Globus pallidus (tissue), 1 donor: ENCODE measurements at regions not wholly inside any gene's neighbourhood (a gene's known extent, or its start where the extent isn't known, plus 50 kb on each side); places are given as distances from the start of the nearest gene placed in this dataset.

ENCODE experiments used
- DNase-seq: peaks from one replicate; pipeline ENCODE4 v3.0.0-alpha.2; 2015; ENCODE audit warnings: low spot score

- no peak for DNase-seq
These were observed 805.7 kb downstream of the CDH9 start for GRCh38 chr5:26232706-26233105.

- DNase-seq: no peak
These were observed 807.1 kb downstream of the CDH9 start for GRCh38 chr5:26231316-26231715.

DNA sequence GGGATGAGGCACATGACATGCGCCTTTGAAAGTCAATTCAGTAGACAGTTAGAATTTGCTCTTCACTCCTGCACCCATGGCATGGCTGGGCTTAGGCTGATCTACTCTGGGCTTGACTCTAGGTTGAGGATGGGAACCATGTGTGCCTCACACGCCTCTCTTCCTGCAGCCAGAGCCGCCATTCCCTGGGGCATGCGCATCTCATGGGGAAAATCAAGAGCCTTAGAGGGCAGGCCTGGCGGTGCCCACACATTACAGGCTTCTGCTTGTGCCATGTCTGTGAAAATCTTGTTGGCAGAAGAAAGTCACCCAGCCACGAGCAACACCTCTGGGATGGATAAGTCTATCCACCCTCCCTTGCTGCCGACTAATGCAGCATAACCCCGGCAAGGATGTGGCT lies 808.5 kb downstream of the CDH9 start:
- no peak for DNase-seq

DNA sequence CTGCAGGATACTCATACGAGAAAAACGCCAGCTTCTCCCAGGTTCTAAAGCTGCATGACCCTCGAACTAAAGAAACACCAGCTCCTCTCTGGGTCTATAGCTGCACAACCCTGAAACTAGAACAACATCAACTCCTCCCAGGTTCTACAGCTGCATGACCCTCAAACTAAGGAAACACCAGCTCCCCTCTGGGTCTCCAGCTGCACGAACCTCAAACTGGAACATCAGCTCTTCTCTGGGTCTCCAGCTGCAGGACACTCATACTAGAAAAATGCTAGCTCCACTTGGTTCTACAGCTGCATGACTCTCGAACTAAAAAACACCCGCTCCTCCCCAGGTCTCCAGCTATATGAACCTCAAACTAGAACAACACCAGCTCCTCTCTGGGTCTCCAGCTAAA lies 811.1 kb downstream of the CDH9 start:
- no peak for DNase-seq

DNA sequence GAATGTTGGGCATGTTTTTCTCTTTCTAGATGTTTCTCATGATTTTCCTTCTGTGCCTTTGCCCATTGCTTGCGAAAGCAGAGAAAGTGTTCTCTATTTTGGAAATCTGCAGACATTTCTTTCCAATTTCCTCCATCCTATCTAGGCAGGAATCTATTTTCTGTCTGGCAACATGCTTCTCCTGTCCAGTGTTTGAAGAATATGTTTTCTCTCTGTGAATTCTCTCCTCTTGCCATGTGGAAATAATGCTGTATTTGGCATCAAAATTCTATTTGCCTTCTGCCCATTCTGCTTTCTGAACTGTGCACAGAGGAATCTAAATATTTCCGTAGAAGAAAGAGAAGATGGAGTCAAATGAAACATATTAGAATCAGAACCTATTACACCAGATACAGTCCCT lies 833.3 kb downstream of the CDH9 start:
- no peak for DNase-seq

DNA sequence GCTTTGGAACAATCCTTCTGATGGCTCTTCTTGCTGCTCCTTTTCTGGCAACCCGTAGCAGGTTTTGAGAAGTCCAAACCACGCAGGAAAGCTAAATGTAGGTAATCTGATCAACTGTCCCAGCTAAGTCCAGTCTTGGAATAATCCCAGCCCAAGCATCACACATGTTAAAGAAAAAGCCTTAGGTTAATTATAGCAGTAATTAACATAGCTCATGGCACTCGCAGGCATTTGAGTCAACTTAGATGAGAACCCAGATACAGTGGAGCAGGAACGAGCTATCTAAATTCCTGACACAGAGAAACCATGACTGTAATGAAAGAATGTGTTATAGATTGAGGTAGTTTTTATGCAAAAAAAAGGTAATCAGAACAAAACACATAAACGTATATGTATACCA lies 844.8 kb downstream of the CDH9 start:
- DNase-seq: no peak

GRCh38 chr5:26192486-26192885 lies 845.9 kb downstream of the CDH9 start:
- DNase-seq: no peak

DNA sequence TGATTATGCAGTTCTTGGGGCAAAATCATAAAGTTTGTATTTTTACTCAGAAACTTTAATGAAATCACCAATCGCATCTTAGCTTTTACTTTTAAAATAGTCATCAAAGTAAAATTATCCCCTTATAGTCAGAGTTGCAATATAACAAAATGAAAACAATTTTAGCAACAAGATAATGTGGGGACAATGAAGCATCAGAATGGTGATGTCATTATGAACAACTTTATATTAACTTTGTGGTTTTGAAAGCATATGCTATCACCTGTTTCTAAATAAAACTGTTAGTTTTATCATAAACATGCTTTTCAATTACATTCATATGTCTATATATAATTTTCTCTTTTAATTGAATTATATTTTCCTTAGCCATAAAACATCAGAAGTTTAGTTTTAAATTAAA lies 856.8 kb downstream of the CDH9 start:
- no peak for DNase-seq

- DNase-seq: no peak
These were observed 889.7 kb downstream of the CDH9 start for GRCh38 chr5:26148569-26149107.

DNA sequence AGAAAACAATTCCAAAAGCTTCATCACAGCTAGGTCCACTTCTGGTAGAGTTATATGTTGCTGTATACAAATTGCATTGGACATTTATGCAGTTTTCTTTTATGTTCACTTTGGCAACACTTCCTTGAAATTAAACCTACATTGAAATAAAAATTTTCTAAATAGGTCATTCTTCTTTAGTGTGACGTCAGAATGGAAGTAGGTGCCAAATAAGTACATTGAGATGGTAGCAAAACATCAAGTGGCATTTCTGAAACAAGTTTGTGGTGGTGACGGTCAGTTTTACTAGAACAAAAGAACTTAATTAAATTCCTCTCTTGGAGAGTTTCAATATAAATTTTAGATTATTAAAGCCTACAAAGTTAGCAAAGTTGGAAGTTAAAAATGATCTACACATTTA lies 895.1 kb downstream of the CDH9 start:
- DNase-seq: no peak

- peak; percentile 2 for DNase-seq
These were observed 917.0 kb downstream of the CDH9 start for GRCh38 chr5:26121338-26121737.

- DNase-seq: no peak
These were observed 934.2 kb downstream of the CDH9 start for GRCh38 chr5:26104175-26104574.

DNA sequence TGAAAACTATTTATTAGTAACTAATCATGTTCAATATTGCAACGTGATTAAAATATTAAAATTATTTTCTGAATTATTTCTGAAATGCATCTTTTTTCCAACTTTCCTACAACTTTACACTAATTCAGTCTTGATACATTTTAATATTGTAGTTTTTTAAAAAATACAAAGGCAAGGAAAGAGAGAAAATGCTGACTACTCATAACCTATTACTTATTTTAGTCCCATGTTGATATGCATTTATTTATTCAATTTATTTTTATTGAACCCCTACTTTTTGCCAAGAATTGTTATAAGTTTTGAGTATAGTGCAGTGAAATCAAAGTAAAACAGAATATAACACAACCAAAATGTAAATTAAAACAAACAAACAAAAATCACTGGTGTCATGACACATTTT lies 978.2 kb downstream of the CDH9 start:
- DNase-seq: no peak

DNA sequence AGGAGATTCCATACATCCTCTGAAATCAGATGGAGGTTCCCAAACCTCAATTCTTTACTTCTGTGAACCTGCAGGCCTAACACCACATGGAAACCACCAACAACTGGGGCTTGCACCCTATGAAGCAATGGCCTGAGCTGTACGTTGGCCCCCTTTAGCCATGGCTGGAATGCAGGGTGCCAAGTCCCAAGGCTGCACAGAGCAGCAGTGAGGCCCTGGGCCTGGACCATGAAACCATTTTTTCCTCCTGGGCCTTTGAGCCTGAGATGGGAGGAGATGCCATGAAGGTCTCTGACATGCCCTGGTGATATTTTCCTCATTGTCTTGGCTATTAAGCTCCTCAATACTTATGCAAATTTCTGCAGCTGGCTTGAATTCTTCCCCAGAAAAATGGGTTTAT lies 983.8 kb downstream of the CDH9 start:
- DNase-seq: no peak

DNA sequence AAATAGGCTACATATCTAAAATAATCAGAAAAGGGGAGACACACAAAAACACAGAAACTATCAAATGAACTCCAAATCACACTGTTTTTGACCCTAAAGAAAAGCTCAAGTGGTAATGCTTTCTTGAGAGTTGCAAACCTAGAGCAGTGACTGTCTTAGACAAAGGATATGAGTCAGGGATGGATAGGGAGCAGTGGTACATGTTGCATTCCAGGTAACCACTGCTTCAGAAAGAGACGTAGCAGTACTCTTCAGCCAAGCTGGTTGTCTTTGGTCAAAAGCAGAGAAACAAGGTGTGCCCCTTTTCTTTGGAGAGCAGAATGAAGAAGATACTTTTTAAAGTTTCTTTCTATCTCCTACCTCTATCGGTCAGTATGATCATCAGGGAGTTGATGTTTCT lies 1003.6 kb downstream of the CDH9 start:
- no peak for DNase-seq

DNA sequence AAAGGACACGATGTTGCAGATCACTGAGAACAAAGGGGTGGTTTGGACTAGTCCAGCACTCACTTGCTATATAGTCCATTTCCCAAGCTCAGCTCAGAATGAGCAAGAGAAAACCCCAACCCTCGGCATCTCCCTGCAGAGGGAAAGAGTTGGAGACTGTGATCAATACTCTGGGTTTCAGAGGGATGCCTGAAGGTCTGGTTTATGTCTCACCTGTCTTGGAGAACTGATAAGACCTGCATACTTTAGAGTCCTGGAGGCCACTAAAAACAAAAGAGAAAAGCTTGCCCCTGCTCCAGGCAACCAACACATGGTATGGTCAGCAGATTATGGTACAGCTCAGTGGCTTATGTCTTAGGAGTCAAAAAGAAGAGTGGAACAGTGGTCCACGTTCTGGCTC lies 1006.9 kb downstream of the CDH9 start:
- no peak for DNase-seq

DNA sequence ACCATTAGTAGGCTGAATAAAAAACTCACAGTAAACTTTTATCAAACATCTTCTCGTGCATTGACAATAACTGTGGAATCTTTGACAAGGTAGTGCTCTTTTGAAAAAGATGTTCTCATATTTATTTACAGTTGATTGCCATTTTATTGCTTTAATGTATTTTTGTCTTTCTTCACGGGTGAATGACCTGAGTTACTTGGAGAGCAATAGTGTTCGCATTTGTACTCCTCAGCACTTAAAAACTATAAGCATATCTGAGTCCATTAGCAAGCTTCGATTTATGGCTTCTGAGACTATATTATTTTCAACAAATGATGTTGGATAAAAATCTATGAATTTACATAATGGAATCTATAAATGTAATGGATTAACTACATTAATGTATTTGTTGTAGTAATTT lies 1012.3 kb downstream of the CDH9 start:
- DNase-seq: no peak

- no peak for DNase-seq
These were observed 1013.6 kb downstream of the CDH9 start for GRCh38 chr5:26024774-26025173.

- no peak for DNase-seq
These were observed 1015.0 kb downstream of the CDH9 start for GRCh38 chr5:26023361-26023760.

GRCh38 chr5:26014206-26014605 lies 1024.2 kb downstream of the CDH9 start:
- DNase-seq: no peak

GRCh38 chr5:26012078-26012477 lies 1026.3 kb downstream of the CDH9 start:
- no peak for DNase-seq

DNA sequence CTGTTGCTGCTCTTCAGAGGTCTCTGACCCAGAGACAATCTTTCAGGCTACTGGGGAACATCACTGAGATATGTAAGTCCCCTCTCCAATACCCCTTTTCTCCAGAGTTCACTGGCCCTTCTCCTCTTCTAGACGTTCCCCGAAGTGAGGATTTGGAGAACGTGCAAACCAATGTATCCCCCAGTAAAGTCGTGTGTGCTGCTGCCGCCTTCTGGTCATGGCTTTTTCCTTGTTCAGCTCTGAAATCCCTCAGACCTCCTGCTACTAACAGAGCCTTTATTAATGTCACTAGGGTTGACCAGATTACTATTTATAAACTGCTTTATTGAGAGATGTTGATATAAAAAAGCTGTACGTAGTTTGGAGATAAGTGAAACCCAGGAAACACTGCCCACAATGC lies 1028.6 kb downstream of the CDH9 start:
- DNase-seq: peak; percentile 22

DNA sequence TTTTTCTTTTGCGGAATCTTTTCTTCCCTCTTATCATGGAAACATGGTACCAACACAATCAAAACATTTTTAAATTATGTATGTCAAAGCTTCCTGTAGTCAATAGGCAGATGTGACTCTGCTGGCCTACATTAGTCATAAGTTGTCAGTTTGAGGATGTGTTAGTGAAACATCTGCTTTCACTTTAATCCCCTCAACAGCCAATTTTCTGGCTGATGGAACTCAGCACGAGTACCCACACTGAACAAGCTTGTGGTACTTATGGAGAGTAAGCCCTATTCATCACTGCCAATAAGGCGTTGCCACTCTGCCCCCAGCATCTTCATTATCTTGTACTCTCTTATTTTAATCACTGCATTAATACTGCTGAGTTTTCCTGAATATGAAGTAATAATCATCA lies 1034.4 kb downstream of the CDH9 start:
- DNase-seq: no peak

DNA sequence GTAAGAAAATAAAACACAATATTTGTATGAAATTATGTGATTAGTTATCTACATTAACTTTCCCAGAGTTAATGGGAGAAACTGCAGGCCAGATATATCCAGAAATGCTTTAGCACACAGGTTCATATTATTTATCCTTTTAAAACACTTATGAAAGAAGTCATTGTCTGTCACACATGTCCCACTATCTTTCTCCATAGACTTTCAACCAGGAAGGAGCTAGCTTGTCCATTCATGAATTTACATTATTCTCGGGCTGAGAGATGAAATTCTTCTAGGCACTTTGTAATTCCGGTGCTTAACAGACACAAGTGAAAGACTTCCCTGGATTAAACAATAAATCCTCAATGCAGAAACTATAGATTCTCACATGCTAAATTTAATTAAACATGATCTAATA lies 1043.2 kb downstream of the CDH9 start:
- DNase-seq: no peak

DNA sequence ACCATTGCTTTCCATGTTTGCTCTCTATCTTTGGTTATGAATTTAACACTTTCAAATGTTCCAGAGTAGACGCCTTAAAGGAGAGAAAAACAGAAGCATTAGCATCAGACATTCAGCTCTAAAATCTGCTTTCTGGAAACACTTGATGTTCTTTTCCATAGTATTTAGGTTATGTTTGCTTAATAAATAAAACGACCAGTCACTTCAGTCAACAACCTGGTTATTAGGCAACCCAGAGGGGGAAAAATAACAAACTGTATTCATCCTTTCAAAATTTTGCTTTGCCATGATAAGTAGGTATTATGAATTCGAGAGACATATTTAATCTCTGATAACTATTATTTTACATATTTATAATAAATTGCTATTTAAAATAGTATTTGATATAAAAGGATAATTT lies 1044.7 kb downstream of the CDH9 start:
- DNase-seq: no peak
